Endothelial cell of umbilical vein (primary cell): ENCODE measurements at regions not wholly inside any gene's neighbourhood (a gene's known extent, or its start where the extent isn't known, plus 50 kb on each side); places are given as distances from the start of the nearest gene placed in this dataset.

Experiments used
- BruUV-seq: library from RNA; stranded (reverse); fragments of 400-500 nt; replicated peaks from 2 replicates; lab custom pipeline; 2021; lab: Mats Ljungman, UMichigan
- CTCF ChIA-PET: fragments of 300-600, 350-600 bp; sonication (Branson Sonifier 250); formaldehyde crosslinking; loops from one replicate; lab custom pipeline; 2021; ENCODE audit warnings: antibody characterized with exemption, inconsistent platforms; lab: Charles Lee
- POLR2A ChIA-PET: fragments of 300-600, 350-600 bp; sonication (Branson Sonifier 250); formaldehyde crosslinking; loops from one replicate; lab custom pipeline; 2021; ENCODE audit warnings: antibody characterized with exemption, inconsistent platforms; lab: Charles Lee
- DNase-seq: peaks from one replicate; pipeline ENCODE4 v3.0.0-alpha.2; 2011; ENCODE audit warnings: low read depth, low spot score
- FAIRE-seq: peaks from 2 replicates; lab custom pipeline; 2011; peaks lifted over from hg19 to GRCh38; lab: Jason Lieb, UNC
- H2AFZ ChIP-seq: 2 replicates; pipeline ENCODE4 v1.6.0; 2012; ENCODE audit warnings: low read depth, low read length, control low read depth, inconsistent platforms
- H3K27ac ChIP-seq: 2 replicates; pipeline ENCODE4 v1.5.1; 2011; ENCODE audit warnings: low read depth, mild to moderate bottlenecking, control low read depth, low read length, moderate library complexity; ENCODE audit not compliant: insufficient read depth
- H3K27me3 ChIP-seq, 2 experiments: 2 replicates each; pipeline versions ENCODE4 v1.6.0 to v1.6.1; 2011; ENCODE audit warnings: low read length in 2 of 2, mixed read lengths in 1 of 2; ENCODE audit not compliant: control insufficient read depth in 2 of 2, insufficient read depth in 2 of 2
- H3K36me3 ChIP-seq, 2 experiments: 2 replicates in 1 of 2; 3 replicates in 1 of 2; pipeline ENCODE4 v1.5.1; 2011; ENCODE audit warnings: low read length in 2 of 2, mild to moderate bottlenecking in 1 of 2, moderate library complexity in 1 of 2; ENCODE audit not compliant: control insufficient read depth in 2 of 2, insufficient read depth in 2 of 2; ENCODE audit errors: extremely low read depth in 1 of 2
- H3K4me1 ChIP-seq: 3 replicates; pipeline ENCODE4 v1.5.1; 2011; ENCODE audit warnings: mild to moderate bottlenecking, low read length; ENCODE audit not compliant: control insufficient read depth, insufficient read depth; ENCODE audit errors: extremely low read depth
- H3K4me2 ChIP-seq: 2 replicates; pipeline ENCODE4 v1.6.1; 2011; ENCODE audit warnings: low read length, control low read depth, mixed read lengths; ENCODE audit not compliant: insufficient read depth
- H3K4me3 ChIP-seq, 3 experiments: fragments of 200-600 bp in 1 of 3; sonication (generic), shearing (Covaris generic) in 1 of 3; replicated peaks in 1 of 3; 2 replicates each; pipeline ENCODE4 v1.5.1; 2011 to 2016; ENCODE audit warnings: control low read depth in 3 of 3, low read length in 3 of 3, mild to moderate bottlenecking in 2 of 3, inconsistent platforms in 1 of 3, low read depth in 1 of 3, moderate library complexity in 1 of 3; ENCODE audit not compliant: insufficient read depth in 1 of 3
- H3K79me2 ChIP-seq: 2 replicates; pipeline ENCODE4 v1.6.0; 2012; ENCODE audit warnings: low read length, inconsistent platforms; ENCODE audit not compliant: control insufficient read depth, insufficient read depth
- H3K9ac ChIP-seq: replicated peaks from 2 replicates; pipeline ENCODE3; 2011; ENCODE audit warnings: low read length, control low read depth; ENCODE audit not compliant: insufficient read depth; ENCODE audit errors: extremely low read depth
- H3K9me1 ChIP-seq: replicated peaks from 3 replicates; pipeline ENCODE4 v1.6.0; 2011; ENCODE audit warnings: mild to moderate bottlenecking, low read length; ENCODE audit not compliant: control insufficient read depth, insufficient read depth; ENCODE audit errors: extremely low read depth
- H3K9me3 ChIP-seq: replicated peaks from 2 replicates; pipeline ENCODE4 v1.5.1; 2012; ENCODE audit warnings: low read length, inconsistent platforms; ENCODE audit not compliant: control insufficient read depth, insufficient read depth
- H4K20me1 ChIP-seq: replicated peaks from 2 replicates; pipeline ENCODE3; 2011; ENCODE audit warnings: mild to moderate bottlenecking, low read length; ENCODE audit not compliant: control insufficient read depth, insufficient read depth; ENCODE audit errors: extremely low read depth
- EZH2 ChIP-seq: IDR thresholded peaks from 2 replicates; pipeline ENCODE4 v1.6.1; 2012; ENCODE audit warnings: borderline replicate concordance, low read depth, mild to moderate bottlenecking, moderate library complexity, low read length, inconsistent platforms; ENCODE audit not compliant: severe bottlenecking
- FOS ChIP-seq: IDR thresholded peaks from 2 replicates; pipeline ENCODE4 v1.6.1; 2011; ENCODE audit warnings: mild to moderate bottlenecking, low read length, moderate library complexity, borderline replicate concordance; ENCODE audit not compliant: insufficient read depth
- GATA2 ChIP-seq: IDR thresholded peaks from 2 replicates; pipeline ENCODE4 v1.7.0; 2011; ENCODE audit warnings: low read depth, mild to moderate bottlenecking, moderate library complexity, mixed read lengths, low read length; ENCODE audit not compliant: insufficient read length, insufficient read depth
- JUN ChIP-seq: IDR thresholded peaks from 2 replicates; pipeline ENCODE4 v1.6.1; 2011; ENCODE audit warnings: borderline replicate concordance, low read depth; ENCODE audit not compliant: insufficient read length, insufficient read depth
- MYC ChIP-seq: IDR thresholded peaks from one replicate; pipeline ENCODE4 v1.6.1; 2011; ENCODE audit warnings: mild to moderate bottlenecking, low read depth, low read length
- POLR2A ChIP-seq: IDR thresholded peaks from 2 replicates; pipeline ENCODE4 v1.6.1; 2012; ENCODE audit warnings: low read depth, mild to moderate bottlenecking, control low read depth, low read length
- POLR2AphosphoS5 ChIP-seq: IDR thresholded peaks from 2 replicates; pipeline ENCODE4 v1.6.1; 2012; ENCODE audit warnings: low read depth, mild to moderate bottlenecking, control low read depth, low read length, moderate library complexity; ENCODE audit not compliant: insufficient read depth
- dilution Hi-C: fragments of 300-500 bp; cut with MboI; formaldehyde crosslinking; loops from one replicate; pipeline ENCODE4 v1.15.0; 2019; ENCODE audit warnings: low sequenced_read_pairs; ENCODE audit not compliant: extremely low pct_ligation_motif_present
- intact Hi-C: fragments of 100-400 bp; cut with micrococcal nuclease; formaldehyde crosslinking; loops from one replicate; pipeline ENCODE4 v1.10.0; 2022
- TF ChIP-seq, protein P1 (sequence below), 2 donors: IDR thresholded peaks; 1 replicate in 1 of 2; 2 replicates in 1 of 2; pipeline ENCODE4 v1.5.1; 2011; ENCODE audit warnings: low read length in 2 of 2, mild to moderate bottlenecking in 2 of 2, moderate library complexity in 2 of 2, control low read depth in 1 of 2, inconsistent platforms in 1 of 2, low read depth in 1 of 2; ENCODE audit not compliant: insufficient read depth in 1 of 2; ENCODE audit errors: extremely low read depth in 1 of 2
- TF ChIP-seq, protein P2 (sequence below): IDR thresholded peaks from 2 replicates; pipeline ENCODE4 v1.6.1; 2011; ENCODE audit not compliant: insufficient read depth, insufficient read length

DNA sequence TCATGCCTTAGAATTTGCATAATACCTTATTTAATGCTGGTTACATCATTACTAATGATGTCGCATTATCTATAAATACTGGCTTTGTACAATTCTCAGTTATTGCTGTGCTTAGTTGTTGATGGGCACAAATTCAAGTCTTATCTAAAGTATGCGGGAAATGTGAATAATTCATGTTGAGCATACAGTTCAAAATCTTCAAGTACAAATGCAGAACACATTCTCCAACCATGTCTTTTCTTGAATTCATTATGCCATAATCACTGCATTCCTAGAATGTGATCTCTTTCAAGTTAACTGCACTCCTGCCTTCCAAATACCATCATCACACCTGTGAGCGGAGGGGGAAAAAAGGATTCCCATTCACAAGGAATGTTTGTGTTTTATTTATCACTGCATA lies 337.0 kb downstream of the MBD2 start:
- H4K20me1 ChIP-seq = no peaks in the 10 kb centered on the region
- CTCF ChIA-PET = no interaction called here
- POLR2A ChIA-PET = no interaction called here
- no peak for TF ChIP-seq POLR2AphosphoS5
- TF ChIP-seq FOS = no peak
- no peak for TF ChIP-seq EZH2
- TF ChIP-seq, protein P1, sequence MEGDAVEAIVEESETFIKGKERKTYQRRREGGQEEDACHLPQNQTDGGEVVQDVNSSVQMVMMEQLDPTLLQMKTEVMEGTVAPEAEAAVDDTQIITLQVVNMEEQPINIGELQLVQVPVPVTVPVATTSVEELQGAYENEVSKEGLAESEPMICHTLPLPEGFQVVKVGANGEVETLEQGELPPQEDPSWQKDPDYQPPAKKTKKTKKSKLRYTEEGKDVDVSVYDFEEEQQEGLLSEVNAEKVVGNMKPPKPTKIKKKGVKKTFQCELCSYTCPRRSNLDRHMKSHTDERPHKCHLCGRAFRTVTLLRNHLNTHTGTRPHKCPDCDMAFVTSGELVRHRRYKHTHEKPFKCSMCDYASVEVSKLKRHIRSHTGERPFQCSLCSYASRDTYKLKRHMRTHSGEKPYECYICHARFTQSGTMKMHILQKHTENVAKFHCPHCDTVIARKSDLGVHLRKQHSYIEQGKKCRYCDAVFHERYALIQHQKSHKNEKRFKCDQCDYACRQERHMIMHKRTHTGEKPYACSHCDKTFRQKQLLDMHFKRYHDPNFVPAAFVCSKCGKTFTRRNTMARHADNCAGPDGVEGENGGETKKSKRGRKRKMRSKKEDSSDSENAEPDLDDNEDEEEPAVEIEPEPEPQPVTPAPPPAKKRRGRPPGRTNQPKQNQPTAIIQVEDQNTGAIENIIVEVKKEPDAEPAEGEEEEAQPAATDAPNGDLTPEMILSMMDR (IDR thresholded peaks at IDR 0.05; ENCODE audit: extremely low read depth in 1 of 2, insufficient read depth in 1 of 2, low read depth in 1 of 2, low read length in 2 of 2) = no peak
- TF ChIP-seq GATA2 = no peak
- TF ChIP-seq, protein P2, sequence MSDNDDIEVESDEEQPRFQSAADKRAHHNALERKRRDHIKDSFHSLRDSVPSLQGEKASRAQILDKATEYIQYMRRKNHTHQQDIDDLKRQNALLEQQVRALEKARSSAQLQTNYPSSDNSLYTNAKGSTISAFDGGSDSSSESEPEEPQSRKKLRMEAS = no peak
- no peak for TF ChIP-seq MYC
- TF ChIP-seq JUN = no peak
- no peak for TF ChIP-seq POLR2A
- no peaks in the 10 kb centered on the region for H3K9me3 ChIP-seq
- no peak overlapping the region for H3K9ac ChIP-seq
- dilution Hi-C loops = no loop called here
- no peak for FAIRE-seq
- DNase-seq = no peak
- no peak overlapping the region for H3K27ac ChIP-seq
- intact Hi-C loops = no loop called here
- H3K79me2 ChIP-seq = no peaks in the 10 kb centered on the region
- H3K4me3 ChIP-seq = no peak overlapping the region
- no peaks in the 10 kb centered on the region for H3K36me3 ChIP-seq
- no peaks in the 10 kb centered on the region for H3K27me3 ChIP-seq
- H3K9me1 ChIP-seq = no peaks in the 10 kb centered on the region
- H3K4me1 ChIP-seq = no peaks in the 10 kb centered on the region
- no peak overlapping the region for H2AFZ ChIP-seq
- H3K4me2 ChIP-seq = no peak overlapping the region
- no TSS peak for BruUV-seq
